HG03095 (cell line): ENCODE measurements at regions not wholly inside any gene's neighbourhood (a gene's known extent, or its start where the extent isn't known, plus 50 kb on each side); places are given as distances from the start of the nearest gene placed in this dataset.
"Not testable (repeated sequence)": the region's sequence is repeated elsewhere in the genome, so short reads cannot be mapped to it uniquely, and the experiment has no call there.

Experiments used
- ATAC-seq: cut with Tn5 transposase; IDR thresholded peaks from one replicate; pipeline ENCODE4 v1.9.1; 2021; ENCODE audit warnings: moderate library complexity; ENCODE audit not compliant: unreplicated experiment

DNA sequence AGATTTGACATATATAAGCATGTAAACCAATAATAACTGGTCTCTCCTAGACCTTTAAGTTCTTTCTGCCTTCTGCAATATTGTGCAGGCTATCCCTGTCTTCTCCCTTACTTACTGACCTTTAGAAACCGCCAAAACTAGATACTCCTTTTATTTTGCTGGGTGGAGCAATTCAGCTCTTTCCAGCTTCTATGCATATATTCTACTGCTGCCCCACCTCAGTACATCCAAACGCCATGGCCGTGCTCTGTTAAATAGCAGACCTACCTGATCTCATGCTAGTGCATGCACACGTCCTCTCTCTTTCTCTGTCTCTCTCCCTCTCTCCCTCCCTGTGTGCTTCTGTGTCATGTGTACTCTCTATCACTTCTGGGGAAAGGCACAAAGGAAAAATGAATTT, 76.7 kb upstream of the CAPRIN1 start:
- ATAC-seq: no peak

DNA sequence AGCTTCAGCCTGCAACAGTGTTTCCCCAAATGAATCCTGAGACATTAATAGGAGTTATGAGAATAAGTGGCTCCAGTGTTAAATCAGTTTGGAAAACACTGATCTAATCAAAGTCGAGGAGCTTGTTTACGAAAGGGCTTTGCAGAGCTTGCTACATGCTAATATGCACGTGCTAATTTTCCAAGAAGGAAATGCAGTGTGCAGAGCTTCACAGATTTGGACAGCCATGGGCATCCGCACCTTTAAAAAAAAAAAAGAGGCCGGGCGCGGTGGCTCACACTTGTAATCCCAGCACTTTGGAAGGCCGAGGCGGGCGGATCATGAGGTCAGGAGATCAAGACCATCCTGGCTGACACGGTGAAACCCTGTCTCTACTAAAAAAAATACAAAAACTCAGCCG, 79.7 kb upstream of the LMO2 start:
- ATAC-seq: not testable (repeated sequence)

DNA sequence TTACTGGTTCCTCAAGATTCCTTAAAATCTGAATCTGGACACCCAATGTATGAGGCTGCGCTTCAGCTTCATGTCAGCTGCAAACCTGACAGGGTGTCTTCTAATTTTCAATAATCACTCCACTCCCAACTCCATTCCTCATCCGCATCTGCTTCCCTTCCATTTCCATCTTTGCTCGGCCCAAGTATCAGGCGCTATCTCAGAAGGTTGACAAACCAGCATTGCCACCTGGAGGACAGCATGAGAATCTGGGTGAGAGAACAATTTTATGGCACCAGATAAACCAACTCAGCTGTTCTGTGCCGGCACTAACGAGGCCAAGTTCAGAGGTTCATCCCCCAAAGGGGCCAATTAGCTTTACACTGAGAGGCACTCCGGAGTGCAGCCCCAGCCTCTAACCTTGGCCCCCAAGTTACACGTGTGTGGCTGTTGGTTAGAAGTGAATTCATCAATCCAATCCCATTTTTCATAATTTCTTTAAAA, 79.1 kb upstream of the LMO2 start:
- ATAC-seq: peak; percentile 72

DNA sequence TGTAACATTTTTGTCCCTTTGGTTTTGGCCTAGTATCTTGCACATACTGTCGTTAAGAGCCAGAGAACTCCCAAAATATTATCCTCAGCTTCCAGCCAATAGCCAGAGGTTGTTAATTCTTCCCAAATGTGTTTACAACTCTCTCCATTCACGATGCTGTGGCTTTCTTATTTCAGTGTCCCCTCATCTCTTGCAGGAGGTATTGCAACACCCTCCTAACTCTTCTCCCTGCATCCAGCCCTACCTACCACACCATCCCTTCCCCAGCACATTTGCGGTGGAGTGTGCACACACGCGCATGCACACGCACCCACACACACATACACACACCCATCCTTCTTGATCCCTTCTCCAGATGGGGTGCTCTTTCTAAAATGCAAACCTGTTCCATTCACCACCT, 75.6 kb upstream of the LMO2 start:
- ATAC-seq: no peak

DNA sequence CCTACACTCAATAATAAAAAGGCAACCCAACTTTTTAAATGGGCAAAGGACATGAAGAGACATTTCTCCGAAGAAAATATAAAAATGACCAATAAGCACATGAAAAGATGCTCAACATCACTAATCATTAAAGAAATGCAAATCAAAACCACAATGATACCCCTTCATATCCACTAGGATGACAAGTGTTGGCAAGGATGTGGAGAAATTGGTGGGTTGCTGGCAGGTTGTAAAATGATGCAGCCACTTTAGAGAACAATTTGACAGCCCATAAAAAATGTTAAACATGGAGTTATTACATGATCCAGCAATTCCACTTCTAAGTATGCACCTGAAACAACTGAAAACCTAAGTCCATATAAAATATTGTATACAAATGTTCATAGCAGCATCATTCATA, 73.2 kb upstream of the LMO2 start:
- ATAC-seq: no peak

DNA sequence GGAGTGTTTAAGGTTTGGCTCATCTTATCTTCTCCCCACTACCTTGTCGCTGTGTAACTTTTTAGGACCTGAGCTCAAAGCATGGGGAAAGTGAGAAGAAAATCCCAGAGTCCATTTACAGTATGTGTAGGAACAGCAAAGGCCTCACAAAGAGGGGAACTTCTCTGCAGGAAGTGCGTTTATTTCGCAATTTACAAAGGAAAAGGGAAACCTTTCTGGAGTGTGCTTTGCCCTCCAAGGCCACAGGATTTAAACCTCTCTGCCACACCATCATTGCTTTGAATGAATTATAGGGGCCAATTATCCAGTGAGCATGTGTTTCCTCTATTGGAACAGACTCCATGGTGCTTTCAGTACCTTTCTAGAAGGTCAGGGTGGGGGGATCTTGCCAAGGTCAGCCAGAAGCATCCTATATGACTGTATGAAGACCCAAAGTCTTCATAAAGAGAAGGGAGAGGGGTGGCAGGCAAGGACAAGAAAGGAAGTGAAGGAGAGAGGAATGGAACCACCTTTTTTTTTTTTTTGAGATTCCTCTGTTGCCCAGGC, 68.1 kb upstream of the LMO2 start:
- no peak for ATAC-seq

DNA sequence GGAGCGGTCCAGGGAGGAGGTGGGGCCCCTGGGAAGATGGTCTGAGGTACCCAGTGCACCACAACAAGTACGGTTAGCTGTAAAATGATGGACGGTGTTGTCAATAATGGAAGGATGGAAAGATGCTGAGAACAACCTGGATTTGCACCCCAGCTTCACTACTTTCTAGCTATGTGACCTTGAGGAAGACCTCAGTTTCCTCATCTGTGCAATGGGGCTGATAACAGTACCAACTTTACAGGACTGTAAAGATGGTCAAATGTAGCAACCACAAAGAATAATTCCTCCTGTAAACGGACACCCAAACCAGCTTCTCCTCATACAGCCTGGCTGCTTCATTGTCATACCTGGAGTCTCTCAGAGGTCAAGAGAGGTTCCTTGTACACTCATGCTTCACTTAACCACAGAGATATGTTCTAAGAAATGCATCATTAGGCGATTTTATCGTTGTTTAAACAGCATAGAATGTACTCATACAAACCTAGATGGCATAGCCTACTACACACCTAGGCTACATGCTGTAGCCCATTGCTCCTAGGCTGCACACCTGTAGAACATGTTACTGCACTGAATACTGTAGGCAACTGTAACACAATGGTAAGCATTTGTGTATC, 65.5 kb upstream of the LMO2 start:
- ATAC-seq: no peak

DNA sequence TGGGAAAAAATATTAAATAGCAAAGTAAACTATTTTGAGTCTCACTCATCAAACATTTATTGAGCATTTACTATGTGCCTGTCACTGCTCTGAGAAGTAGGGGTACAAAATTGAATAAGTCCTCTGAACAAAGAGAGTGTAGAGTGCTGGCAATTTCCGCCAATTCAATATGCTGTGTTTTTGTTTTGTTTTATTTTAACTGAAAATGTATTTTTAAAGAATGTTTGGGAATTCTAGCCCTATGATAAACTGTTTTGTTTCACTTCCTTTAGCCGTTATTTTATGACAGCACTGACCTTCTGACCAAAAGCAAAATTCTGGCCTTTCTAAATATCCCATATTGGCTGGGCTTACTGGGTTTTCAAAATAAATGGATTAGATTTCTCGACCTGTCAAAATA, 64.7 kb upstream of the LMO2 start:
- no peak for ATAC-seq

DNA sequence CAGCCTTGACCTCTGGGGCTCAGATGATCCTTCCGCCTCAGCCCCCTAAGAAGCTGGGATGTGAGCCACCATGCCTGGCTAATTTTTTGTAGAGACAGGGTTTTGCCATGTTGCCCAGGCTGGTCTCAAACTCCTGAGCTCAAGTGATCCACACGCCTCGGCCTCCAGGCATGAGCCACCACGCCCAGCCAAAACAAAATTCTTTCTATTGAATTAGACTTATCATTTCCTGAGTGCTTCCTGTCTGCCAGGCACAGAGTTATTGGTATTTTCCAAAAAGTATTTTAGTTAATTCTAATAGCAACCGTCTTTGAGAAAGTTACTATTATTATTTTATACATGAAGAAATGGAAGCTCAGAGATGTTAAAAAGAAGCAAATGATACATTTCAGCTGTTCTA, 61.4 kb upstream of the LMO2 start:
- ATAC-seq: no peak

DNA sequence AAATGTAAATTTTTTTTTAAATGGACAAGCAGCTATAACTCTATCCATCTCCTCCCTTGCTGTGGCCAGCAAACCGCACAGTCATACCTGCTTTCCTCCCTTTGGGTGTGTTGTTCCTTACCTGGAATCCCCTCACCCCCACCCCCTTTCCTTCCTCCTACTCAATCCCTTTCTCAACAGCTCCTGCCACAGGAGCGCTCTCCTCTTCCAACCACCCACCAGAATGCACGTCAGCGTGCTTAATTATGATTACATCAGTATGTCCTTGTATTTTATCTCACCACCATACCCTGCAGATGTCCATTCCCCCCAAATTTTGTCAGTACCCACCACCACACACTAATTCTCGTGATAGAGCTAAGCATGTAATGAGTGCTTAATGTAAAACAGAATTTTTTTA, 60.9 kb upstream of the LMO2 start:
- no peak for ATAC-seq

DNA sequence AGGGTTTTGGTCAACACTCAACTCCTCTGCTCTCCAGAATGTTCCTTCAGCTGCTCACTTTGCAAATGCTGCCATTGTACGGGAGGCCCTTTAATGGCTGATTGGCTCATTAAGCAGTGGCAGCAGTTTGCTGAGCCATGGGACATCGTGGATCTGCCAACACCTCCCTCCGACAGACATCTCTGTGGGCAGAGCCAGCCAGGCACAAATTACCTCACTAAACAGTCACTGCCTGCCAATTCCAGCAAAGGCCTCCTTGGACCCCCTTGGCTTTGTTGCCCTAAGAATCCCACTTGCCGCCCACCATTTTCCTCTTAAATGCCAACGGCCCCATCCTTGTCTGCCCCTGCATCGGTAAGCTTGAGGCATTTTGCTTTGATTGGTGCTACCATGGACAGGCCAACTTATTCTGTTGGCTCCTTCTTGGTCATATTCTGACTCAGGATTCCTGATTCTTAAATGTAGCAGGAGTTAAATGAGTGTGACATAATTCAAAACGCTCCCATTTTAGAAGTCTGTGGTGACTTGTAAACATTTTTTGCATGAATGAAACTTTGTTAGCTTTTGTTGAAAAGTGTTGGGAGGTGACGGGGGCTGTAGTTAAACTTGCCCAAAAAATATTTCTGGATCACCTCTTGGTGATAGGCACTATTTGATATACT, 57.5 kb upstream of the LMO2 start:
- no peak for ATAC-seq

DNA sequence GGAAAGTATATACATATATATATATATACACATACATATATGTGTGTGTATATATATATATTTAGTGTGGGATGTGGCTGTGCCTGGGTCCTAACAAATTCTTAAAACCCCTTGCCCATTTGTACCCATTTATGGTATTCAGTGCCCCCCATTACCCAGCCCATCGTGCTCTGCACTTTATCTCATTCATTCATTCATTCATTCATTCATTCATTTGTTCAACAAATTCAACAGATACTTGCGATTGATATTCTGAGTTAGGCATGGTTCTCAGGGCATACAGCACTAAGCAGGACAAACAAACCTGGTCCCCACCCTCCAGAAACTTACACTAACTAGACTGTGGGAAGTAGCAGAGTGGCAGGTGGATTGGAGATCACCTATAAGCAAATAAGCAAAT, 56.6 kb upstream of the LMO2 start:
- ATAC-seq: no peak

DNA sequence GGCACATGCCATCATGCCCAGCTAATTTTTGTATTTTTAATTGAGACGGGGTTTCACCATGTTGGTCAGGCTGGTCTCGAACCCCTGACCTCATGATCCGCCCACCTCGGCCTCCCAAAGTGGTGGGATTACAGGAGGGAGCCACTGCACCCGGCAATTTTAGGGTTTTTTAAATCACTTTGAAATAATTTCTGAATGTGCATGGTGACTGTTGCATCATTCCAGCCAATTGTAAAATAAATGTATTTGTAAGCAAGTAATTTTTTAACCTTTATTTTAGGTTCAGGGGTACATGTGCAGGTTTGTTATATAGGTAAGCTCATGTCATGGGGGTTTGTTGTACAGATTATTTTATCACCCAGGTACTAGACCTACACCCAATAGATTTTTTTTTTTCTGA, 56.0 kb upstream of the LMO2 start:
- ATAC-seq: not testable (repeated sequence)

DNA sequence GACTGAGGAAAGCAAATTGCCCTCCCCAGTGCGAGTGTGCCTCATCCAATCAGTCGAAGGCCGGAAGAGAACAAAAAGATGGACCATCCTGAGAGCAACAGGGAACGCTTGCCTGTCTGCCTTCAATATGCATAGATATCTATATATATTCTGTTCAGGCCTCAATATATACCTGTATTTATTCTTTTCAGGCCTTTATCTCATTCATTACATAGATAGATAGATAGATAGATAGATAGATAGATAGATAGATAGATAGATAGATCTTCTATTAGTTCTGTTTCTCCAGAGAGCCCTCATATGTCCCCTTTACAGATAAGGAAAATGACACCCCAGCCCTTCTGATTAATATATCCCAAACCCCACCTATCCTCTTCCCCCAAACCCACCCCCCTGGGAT, 55.1 kb upstream of the LMO2 start:
- ATAC-seq: no peak

DNA sequence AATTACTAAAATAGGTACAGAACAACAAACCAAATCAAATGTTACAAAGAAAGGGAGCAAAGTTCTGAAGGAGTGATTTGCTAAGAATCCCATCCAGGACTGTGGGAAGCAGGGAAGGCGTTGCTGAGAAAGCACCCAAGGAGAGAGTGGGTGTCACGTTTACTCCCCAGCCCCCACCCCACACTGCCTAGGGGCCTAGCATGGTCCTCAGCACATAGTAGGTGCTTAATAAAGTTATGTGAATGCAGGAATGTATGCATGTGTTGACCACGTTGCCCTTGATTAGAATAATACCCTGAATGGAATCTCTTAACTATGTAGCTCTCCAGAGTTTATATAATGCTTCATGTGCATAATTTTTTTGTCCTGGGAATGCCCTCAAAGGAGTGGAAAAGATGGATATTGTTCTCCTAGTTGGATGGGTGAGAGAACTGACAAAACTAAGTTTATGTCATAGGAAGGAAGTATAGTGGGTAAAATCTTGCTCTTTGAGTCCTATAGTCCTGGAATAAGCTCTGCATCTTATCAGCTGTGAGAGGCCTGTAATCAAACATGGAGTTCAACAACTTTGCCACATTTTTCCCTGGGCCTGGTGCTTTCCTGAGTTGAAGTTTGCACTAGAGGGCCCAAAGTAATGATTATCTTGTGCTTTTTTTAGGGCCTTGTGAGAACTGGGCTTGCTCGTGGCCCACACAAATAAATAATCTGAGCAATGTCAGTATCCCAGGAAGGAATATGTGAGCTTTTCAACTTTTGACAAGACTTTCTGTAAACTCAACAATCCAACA, 53.8 kb upstream of the LMO2 start:
- ATAC-seq: no peak

DNA sequence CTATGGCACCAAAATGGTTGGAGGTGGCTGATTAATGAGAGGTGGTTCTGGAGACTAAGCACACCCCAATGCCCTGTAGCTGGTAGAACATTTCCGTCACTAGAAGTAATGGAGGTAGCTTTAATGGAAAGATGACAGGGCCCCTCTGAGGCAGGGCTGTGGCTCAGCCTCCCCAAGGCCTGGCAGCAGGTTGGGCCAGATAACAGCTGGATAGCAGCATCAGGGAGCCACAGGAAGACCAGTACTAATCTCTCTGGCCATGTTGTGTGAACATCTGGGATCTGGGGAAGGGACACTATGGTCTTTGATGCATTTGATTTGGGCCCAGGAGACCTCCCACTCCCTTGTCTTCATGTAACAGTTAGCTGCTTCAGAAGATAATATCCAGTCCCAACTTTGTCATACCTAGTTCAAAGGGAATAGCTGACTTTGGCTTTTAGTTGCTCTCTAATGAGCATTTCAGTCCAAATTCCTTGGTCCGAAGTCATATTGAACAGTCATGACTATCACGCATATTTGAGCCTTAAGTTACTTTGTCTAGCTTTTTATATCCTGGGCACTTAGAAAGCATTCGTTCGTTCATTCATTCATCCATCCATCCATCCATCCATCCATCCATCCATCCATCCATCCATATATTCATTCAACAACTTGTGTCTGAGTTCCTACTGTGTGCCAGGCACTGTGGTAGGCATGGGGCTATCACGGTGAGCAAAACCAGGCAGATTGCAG, 53.0 kb upstream of the LMO2 start:
- ATAC-seq: no peak

DNA sequence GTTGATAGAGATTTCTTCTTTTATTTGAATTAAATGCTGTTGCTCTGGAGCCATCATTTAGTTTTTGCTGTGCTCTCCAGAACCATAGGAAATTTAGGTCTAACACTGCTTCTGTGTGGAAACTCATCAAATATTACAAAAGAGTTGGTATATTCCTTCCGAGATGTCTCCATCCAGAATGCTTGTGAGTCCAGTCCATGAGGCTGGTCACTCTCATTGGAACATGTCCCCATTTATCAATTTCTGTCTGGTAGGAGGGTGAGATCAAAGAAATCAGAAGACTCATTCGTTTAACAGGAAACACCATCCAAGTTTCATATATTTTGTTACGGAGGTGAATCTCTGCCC, 52.4 kb upstream of the LMO2 start:
- no peak for ATAC-seq

DNA sequence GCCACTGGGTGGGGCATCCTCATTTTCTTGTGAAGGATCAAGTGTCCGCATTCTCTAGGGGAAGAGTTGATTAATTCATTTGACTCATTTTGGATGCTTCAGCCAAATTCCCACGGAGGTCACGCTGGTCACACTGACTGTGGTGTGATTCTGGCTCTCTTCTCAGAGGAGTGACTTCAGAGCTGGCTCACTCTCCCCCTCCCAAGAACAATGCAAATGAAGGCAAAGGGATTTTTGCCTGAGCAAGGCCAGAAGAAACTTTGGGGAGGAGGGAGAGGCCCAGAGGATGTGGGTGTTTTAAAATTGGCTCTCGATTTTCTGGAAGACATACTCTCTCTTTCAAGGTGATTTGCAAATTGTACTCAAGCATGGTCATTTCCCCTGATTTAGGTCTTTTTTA, 51.1 kb upstream of the LMO2 start:
- ATAC-seq: peak; percentile 62

DNA sequence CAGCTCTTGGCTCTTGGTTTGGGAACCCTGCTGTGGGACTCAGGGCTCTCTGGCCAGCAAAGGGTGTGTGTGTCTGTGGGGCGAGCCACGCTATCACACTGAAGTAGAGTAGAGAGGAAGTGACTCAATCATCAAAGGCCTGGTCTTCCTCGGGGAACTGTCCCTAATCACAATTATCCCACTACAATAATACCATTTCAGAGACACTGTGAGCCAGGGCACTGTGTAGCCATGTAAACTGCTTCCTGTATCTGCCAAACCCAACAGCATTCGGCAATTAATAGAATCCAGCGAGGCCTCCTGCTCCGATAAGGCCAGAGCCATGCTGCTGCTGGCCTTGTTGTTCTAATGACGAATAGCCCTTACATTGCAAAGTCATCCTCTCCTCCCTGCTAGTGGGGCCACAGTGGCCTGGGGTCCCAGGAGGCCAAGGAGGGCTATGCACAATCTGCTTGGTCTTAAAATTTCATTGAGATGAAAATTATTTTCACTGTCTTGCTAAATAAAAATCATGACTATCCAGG, 49.8 kb upstream of the LMO2 start:
- peak; percentile 32 for ATAC-seq
